WTC11 (cell line): ENCODE measurements at regions not wholly inside any gene's neighbourhood (a gene's known extent, or its start where the extent isn't known, plus 50 kb on each side); places are given as distances from the start of the nearest gene placed in this dataset.

ENCODE experiments used
- ATAC-seq: fragments of 200-7000 bp; cut with Tn5 transposase; 2 replicates; pipeline ENCODE4 v1.10.0; 2021; ENCODE audit warnings: mild to moderate bottlenecking, moderate library complexity
- CTCF ChIA-PET: fragments of 300-600 bp; sonication (Branson Sonifier 250); formaldehyde crosslinking; loops from one replicate; lab custom pipeline; 2021; ENCODE audit warnings: antibody characterized with exemption; lab: Charles Lee
- POLR2A ChIA-PET: fragments of 350-600 bp; sonication (Branson Sonifier 250); formaldehyde crosslinking; loops from one replicate; lab custom pipeline; 2021; ENCODE audit warnings: antibody characterized with exemption; lab: Charles Lee
- DNase-seq: peaks from one replicate; pipeline ENCODE4 v3.0.0; 2021; ENCODE audit warnings: low spot score
- H3K27ac Mint-ChIP-seq: 2 replicates; pipeline ENCODE4 v1.8.0; 2021; ENCODE audit warnings: mixed read lengths
- H3K27me3 Mint-ChIP-seq: 2 replicates; pipeline ENCODE4 v1.8.0; 2021; ENCODE audit warnings: low read depth, mild to moderate bottlenecking, moderate library complexity, mixed read lengths
- H3K36me3 Mint-ChIP-seq: 2 replicates; pipeline ENCODE4 v1.8.0; 2021; ENCODE audit warnings: mixed read lengths
- H3K4me1 Mint-ChIP-seq: 2 replicates; pipeline ENCODE4 v1.8.0; 2022; ENCODE audit warnings: mixed read lengths
- H3K4me3 Mint-ChIP-seq: 2 replicates; pipeline ENCODE4 v1.8.0; 2021; ENCODE audit warnings: mild to moderate bottlenecking, moderate library complexity, mixed read lengths
- H3K9me3 Mint-ChIP-seq: 2 replicates; pipeline ENCODE4 v1.8.0; 2021; ENCODE audit warnings: mixed read lengths
- ATF2 ChIP-seq: sonication (generic); formaldehyde crosslinking; IDR thresholded peaks from 2 replicates; pipeline ENCODE4 v1.8.1; 2022; ENCODE audit warnings: low read depth, missing genetic modification reagents, borderline replicate concordance
- FOXP4 ChIP-seq: sonication (generic); formaldehyde crosslinking; IDR thresholded peaks from 2 replicates; pipeline ENCODE4 v1.8.0; 2022; ENCODE audit warnings: mild to moderate bottlenecking, missing genetic modification reagents
- JUN ChIP-seq: sonication (generic); formaldehyde crosslinking; IDR thresholded peaks from 2 replicates; pipeline ENCODE4 v1.8.0; 2023; ENCODE audit warnings: mild to moderate bottlenecking, missing genetic modification reagents
- MYBL2 ChIP-seq: sonication (generic); formaldehyde crosslinking; IDR thresholded peaks from 2 replicates; pipeline ENCODE4 v1.8.1; 2023; ENCODE audit warnings: mild to moderate bottlenecking, moderate library complexity, missing genetic modification reagents
- NFATC4 ChIP-seq: fragments of 250-450 bp; sonication (Bioruptor Pico); IDR thresholded peaks from 2 replicates; pipeline ENCODE4 v1.9.0; 2021; ENCODE audit warnings: mild to moderate bottlenecking
- NFYB ChIP-seq: sonication (generic); formaldehyde crosslinking; conservative IDR thresholded peaks from 2 replicates; pipeline ENCODE4 v1.8.0; 2022; ENCODE audit warnings: low read depth, missing genetic modification reagents
- NR1H2 ChIP-seq: sonication (generic); formaldehyde crosslinking; IDR thresholded peaks from 2 replicates; pipeline ENCODE4 v1.9.0; 2021; ENCODE audit warnings: mild to moderate bottlenecking, moderate library complexity, missing genetic modification reagents
- PREB ChIP-seq: sonication (generic); formaldehyde crosslinking; IDR thresholded peaks from 2 replicates; pipeline ENCODE4 v1.8.1; 2022; ENCODE audit warnings: mild to moderate bottlenecking, missing genetic modification reagents, moderate library complexity, borderline replicate concordance
- RORB ChIP-seq: fragments of 250-450 bp; sonication (Bioruptor Pico); IDR thresholded peaks from 2 replicates; pipeline ENCODE4 v1.9.0; 2021; ENCODE audit warnings: mild to moderate bottlenecking
- ZBTB43 ChIP-seq: sonication (generic); formaldehyde crosslinking; IDR thresholded peaks from 2 replicates; pipeline ENCODE4 v1.8.1; 2023; ENCODE audit warnings: mild to moderate bottlenecking, missing genetic modification reagents
- ZNF416 ChIP-seq: fragments of 250-450 bp; sonication (Bioruptor Pico); IDR thresholded peaks from 2 replicates; pipeline ENCODE4 v1.9.0; 2021; ENCODE audit warnings: mild to moderate bottlenecking, inconsistent platforms
- ZNF532 ChIP-seq: fragments of 250-450 bp; sonication (Bioruptor Pico); IDR thresholded peaks from 2 replicates; pipeline ENCODE4 v1.9.0; 2021; ENCODE audit warnings: mild to moderate bottlenecking, borderline replicate concordance

GRCh38 chr22:48405741-48406140, 1421.9 kb downstream of the BRD1 start (continued):
- no peak for TF ChIP-seq FOXP4 (CRISPR knock-in tag)
- TF ChIP-seq NFATC4: no peak
- TF ChIP-seq ZBTB43 (CRISPR knock-in tag): no peak

GRCh38 chr22:48404801-48405447, 1422.7 kb downstream of the BRD1 start:
- TF ChIP-seq RORB (CRISPR knock-in tag) (no peak), JUN (CRISPR knock-in tag) (no peak), ZNF532 (CRISPR knock-in tag) (no peak), ATF2 (CRISPR knock-in tag) (no peak), NFYB (CRISPR knock-in tag) (no peak), ZBTB43 (CRISPR knock-in tag) (no peak), MYBL2 (CRISPR knock-in tag) (no peak), NR1H2 (CRISPR knock-in tag) (no peak), PREB (no peak), ZNF416 (no peak)
- CTCF ChIA-PET: interaction anchor here (0.6 kb wide), 1 partner anchor 825 kb away, joined by 3 read pairs; no protein-coding TSS in a partner anchor
- Mint-ChIP-seq H3K4me3 (no peak overlapping the region), H3K27me3 (no peaks in the 10 kb centered on the region; the same call in 1 of the 2 replicates), H3K9me3 (no peaks in the 10 kb centered on the region), H3K4me1 (0 out of 2 replicates have a peak, but pooled peaks cover 3% of the 10 kb centered on the region), H3K36me3 (no peaks in the 10 kb centered on the region), H3K27ac (no peak overlapping the region)
- POLR2A ChIA-PET: interaction anchor here (0.6 kb wide), 1 partner anchor 410 kb away, joined by 3 read pairs; no protein-coding TSS in a partner anchor
- no peak for ATAC-seq
- DNase-seq: no peak
